GM12864 (cell line): ENCODE measurements at regions not wholly inside any gene's neighbourhood (a gene's known extent, or its start where the extent isn't known, plus 50 kb on each side); places are given as distances from the start of the nearest gene placed in this dataset.

Experiments used
- DNase-seq: peaks from one replicate; pipeline ENCODE4 v3.0.0-alpha.2; 2011; ENCODE audit warnings: low read depth
- H3K4me3 ChIP-seq: 2 replicates; pipeline ENCODE4 v1.5.1; 2011; ENCODE audit warnings: mild to moderate bottlenecking, low read depth, low read length, control low read depth
- CTCF ChIP-seq: IDR thresholded peaks from 2 replicates; pipeline ENCODE4 v1.5.1; 2011; ENCODE audit warnings: low read depth, mild to moderate bottlenecking, moderate library complexity, low read length, control low read depth, inconsistent platforms; ENCODE audit errors: missing control alignments

- no peak overlapping the region for H3K4me3 ChIP-seq
- no peak for DNase-seq
- no peak for TF ChIP-seq CTCF
Measured at GRCh38 chr16:61024180-61024900, 1011.9 kb downstream of the CDH8 start.

- H3K4me3 ChIP-seq: no peak overlapping the region
- no peak for TF ChIP-seq CTCF
- DNase-seq: no peak
Measured at GRCh38 chr16:61014869-61015268, 1021.4 kb downstream of the CDH8 start.

GRCh38 chr16:61007694-61008093 lies 1028.5 kb downstream of the CDH8 start:
- no peak overlapping the region for H3K4me3 ChIP-seq
- TF ChIP-seq CTCF: no peak
- no peak for DNase-seq

- no peak for TF ChIP-seq CTCF
- H3K4me3 ChIP-seq: no peak overlapping the region
- no peak for DNase-seq
Measured at GRCh38 chr16:61005952-61006351, 1030.3 kb downstream of the CDH8 start.

GRCh38 chr16:61002479-61003204 lies 1033.6 kb downstream of the CDH8 start:
- no peak for TF ChIP-seq CTCF
- no peak for DNase-seq
- no peak overlapping the region for H3K4me3 ChIP-seq

- DNase-seq: no peak
- no peak overlapping the region for H3K4me3 ChIP-seq
- no peak for TF ChIP-seq CTCF
Measured at GRCh38 chr16:60991886-60992285, 1044.4 kb downstream of the CDH8 start.

GRCh38 chr16:60989592-60989991 lies 1046.6 kb downstream of the CDH8 start:
- H3K4me3 ChIP-seq: no peak overlapping the region
- DNase-seq: no peak
- TF ChIP-seq CTCF: no peak
